SKM-1 treated with dmso at 0.1 percent for 144 hours (cell line): ENCODE measurements at regions not wholly inside any gene's neighbourhood (a gene's known extent, or its start where the extent isn't known, plus 50 kb on each side); places are given as distances from the start of the nearest gene placed in this dataset.
"Not testable (repeated sequence)": the region's sequence is repeated elsewhere in the genome, so short reads cannot be mapped to it uniquely, and the experiment has no call there.

ENCODE experiments used
- DNase-seq: peaks from one replicate; lab custom pipeline; 2025; ENCODE audit not compliant: unreplicated experiment; lab: John Stamatoyannopoulos, UW

DNA sequence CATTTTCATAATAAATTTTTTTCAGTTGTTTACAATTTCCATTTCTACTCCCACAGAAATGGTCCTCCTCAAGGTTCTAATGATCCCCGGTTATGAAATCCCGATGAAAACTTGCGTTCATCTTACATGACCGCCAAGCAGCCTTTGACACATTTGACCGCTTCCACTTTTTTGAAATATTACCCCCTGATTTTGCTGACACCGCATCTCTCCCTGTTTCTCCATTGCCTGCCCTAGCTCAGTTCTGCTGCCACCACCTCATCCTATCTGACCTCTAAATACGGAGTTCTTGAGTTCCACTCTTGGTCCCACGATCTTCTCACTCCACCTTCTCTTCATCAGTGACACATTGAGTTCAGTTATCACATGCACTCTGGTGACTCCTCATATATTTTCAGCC lies 74.1 kb downstream of the SLC35B3 start:
- DNase-seq = no peak

DNA sequence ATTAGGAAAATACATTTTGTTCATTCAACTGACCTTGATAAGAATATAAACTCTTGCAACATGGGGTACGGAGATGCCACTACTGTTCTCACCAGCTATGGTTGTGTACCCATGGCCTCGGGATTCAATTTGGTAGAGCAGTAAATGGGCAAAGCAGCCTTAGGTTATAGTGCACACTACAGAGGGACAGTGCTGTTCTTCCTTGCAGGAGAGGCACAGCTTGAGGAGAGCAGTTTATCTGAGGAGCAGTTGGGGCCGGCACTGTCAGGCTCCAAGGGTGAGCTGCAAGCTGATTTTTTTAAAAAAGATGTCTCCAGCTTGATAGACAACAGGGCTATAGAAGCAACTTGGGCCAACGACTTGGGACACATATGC lies 82.4 kb downstream of the SLC35B3 start:
- no peak for DNase-seq

DNA sequence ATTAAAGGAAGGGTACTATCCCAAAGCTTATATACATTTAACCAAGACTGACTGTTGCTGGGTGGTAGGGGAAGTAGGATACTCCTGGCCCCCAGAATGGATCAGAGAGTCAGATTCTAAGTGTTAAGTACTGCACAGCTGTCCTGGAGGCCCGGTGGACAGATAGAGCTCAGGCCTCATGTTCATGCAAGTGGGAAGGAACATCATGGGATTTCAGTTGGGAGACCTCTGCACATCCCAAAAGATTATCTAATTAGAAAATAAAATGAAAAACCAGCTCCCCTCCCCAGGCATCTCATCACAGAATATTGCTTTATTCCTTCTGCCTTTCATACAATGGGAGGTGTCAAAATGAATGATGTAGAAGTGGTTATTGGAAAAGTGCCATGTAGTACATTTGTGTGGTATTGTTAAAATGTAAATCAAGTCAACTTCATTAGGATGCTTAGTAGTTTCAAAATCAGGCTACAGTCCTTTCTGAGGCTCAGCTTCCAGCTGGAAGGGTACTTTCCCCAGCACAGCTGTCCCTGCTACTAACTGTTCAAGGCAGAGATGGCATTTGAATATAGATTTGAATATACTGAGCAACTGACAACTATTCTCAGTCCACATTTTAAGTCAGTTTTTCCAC lies 82.9 kb downstream of the SLC35B3 start:
- no peak for DNase-seq

DNA sequence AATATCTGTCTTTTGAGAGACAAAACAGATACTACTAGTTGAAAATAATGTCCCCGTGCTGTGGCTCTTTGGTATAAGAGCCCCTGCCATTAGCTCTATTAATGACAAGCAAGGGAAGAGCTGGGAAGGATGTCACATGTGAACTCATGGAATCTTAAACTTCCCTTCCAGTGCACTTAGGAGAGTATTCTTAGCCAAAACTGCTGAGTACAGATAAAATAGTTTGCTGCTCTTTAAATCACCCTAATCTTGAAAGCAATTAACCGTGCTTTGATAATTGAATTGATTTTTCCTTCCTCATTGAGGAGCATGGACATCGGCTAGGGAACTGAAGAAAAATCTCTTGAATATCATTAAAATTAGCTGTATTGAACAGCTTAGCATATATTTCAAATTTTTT lies 91.7 kb downstream of the SLC35B3 start:
- no peak for DNase-seq

DNA sequence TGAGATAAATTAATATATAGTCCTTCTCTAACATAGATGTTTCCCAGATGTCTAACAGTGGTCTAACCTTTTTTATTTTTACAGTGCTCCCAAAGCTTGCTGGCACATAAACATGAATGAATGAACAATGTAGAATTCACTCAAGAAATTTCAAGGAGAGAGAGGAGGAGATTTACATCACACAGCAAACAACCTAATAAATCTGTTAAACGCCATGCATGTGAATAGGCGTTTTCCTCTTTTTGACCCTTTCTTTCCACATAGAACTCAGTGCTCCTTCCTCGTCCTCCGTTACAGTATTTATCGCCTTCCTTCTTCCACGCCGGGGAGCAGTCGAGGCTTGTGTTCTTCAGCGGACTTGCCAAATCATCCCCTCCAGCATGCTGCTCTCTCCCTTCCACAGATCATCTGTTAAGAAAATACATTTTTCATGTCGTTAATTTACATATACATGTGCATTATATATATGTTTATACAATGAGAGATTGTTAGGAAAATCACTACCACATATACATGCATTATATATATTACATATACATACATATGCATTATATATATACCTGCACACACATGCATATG lies 93.0 kb downstream of the SLC35B3 start:
- no peak for DNase-seq

DNA sequence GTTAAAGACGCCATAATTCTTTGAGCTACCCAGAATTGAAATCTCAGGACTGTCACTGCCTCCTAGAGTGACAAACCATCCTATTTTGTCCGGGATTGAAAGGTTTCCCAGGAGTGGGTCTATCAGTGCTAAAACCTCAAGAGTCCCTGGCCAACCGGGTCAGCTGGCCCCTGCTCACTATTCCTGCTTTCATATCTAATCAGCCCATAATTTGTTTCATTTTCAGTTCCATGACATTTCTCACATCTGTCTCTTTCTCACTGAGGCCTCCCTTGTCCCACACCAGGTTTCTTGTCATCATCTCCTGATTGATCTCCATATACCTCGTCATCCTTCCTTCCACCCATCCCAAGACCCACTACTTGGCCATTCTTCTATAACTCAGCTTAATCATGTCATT lies 98.2 kb downstream of the SLC35B3 start:
- DNase-seq = no peak

DNA sequence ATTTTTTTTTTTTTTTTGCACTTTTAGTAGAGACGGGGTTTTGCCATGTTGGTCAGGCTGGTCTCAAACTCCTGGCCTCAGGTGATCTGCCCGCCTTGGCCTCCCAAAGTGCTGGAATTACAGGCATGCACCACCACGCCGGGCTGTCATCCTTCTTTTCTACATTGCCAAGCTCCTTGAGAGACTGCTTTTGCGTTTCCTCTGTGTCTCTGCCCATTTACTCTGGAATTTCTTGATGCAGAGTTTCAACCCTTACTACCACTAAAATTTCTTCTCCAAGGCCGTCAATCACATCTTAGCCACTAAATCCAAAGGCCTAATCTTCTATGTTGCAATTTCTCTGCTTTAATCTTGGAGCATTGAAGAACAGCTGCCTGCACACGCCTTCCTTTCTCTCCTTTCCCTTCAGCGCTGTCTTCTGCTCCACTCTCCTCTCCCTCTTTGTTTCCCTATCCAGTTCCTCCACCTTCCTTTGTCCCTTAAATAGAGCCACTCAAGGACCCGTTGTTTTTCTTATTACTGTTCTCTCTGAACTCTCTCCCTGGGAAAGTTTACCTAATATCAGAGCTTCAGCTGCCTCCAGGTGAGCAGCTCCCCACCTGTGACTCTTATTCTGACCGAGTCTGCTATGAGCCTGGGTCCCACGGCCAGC lies 98.8 kb downstream of the SLC35B3 start:
- DNase-seq = no peak

DNA sequence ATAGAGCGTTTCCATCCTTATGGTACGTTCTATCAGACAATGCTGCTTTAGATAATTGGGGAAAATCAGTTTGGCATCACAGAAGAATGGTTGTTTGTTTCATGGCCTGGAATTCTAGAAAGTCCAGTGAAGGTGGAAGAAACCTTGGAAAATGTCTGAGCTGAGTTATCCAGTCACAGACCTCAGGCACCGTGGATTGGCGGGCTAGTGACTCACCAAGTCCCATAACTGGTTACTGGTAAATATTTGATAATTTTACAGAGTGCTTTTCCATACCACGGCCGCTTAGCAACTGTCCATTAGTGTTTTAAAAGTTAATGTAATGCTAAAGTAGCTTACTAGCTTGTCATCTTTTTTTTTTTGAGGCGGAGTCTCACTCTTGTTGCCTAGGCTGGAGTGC lies 99.4 kb downstream of the SLC35B3 start:
- no peak for DNase-seq

DNA sequence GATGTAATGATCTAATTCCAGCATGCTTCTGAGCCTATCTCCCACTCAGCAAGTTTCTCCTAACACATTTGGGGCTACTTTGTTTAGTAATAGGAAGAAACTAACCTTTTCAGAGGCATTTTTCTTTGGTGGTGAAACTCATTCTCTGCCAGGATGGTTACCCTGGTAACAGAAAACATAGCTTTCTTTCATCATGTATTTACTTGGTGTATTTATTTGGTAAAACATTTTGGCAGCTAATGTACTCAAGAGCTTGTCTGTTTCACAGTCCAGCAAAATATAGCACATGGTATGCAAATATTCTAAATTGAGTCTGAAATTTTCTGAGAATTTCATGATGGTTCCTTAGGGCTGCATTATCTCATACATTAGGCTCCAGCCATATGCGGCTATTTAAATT lies 100.0 kb downstream of the SLC35B3 start:
- no peak for DNase-seq

DNA sequence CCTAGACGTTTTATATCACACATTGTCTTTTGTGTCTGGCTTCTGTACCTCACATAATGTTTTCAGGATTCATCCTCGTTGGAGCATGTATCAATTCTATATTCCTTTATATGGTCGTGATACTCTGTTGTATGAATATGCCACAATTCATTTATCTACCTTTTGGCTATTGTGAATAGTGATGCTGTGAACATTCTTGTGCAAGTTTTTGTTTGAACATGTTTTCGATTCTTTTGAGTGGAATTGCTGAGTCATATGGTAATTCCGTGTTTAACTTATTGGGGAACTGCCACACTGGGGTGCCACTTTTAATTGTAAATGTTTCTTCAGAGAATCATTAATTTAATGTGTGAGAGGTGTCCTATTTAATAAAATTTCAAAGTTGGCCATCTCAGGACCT lies 101.2 kb downstream of the SLC35B3 start:
- no peak for DNase-seq

DNA sequence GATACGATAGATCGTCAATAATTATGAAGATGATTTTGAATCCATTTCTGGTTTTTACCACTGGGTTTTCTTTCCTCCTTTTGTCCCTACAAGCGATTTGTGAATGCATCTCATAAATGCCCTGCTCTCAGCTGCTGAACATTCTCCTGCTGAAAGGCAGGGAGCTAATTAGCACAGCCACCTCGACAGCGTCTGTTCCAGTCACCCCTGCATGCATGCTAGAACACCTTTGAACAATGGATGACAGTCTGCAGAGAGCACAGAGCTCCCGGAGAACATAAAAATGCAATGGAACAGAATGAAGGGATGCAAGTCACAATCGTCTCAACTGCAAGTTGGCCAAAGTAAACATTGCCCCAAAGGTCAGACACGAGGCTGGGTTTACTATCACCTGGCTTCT lies 105.8 kb downstream of the SLC35B3 start:
- no peak for DNase-seq

DNA sequence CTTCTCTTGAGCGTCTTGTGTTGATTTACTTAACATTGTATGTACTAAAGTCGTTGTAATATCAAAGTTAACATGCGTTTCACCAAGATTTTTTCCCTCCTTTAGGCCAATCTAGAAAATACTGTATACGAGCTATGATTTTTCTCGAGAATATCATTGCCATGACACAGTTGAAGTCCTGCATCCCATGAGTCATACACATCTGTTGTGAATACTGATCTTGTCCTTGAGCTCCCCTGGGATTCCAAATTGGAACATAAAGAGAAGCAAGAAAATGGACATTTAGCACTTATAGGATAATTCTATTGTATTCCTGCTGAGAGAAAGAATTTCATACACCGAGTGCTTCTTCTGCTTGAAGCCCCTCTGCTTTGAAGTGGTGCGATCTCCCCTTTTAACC lies 109.6 kb downstream of the SLC35B3 start:
- DNase-seq = no peak

DNA sequence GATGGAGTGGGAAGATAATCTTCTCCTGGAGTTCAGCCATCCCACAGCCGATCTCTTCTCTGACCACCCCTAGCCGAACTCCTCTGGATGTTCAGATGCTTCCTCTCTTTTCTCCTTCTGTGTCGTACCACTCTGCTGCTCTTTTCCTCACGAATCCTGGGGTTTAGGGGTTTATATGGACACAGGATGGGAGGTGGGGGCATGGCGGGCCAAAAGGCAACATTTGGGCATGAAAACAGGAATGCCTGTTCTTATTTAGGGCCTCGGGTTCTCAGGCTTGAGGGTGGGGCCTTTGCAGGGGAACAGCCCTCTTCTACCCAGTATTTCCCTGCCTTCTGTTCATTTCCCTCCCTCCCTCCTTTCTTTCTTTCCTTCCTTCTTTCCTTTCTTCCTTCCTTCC lies 112.7 kb downstream of the SLC35B3 start:
- DNase-seq = no peak

DNA sequence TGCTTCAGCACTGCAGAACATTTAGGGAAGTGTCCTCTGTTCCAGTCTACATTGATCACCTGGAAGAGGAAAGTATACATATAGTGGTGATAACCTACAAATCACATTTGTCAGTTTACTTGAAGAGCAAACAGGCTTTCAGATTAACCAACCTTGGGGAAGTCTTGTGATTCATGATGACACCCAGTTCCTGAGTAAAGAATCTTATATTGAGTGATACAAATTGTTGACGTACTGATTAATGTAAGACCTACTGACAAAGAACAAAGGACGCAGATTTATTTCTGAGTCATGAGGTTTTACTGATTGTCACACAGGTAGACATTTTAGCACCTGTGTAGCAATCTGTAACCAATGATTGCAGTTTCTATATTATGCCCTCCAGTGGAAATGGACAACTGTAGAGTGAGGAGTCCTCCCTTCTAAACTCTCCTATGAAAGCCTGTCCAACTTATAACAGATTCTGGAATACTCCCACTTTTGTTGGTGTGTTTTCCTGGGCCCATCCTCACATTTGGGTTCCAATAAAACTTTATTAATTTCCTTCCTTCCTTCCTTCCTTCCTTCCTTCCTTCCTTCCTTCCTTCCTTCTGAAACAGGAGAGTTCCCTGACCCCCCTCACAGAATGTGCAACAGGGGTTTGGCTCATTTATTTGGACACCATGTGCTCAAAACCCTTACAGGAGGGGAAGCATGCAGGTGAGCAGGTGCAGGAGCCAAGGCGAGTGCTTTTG lies 113.5 kb downstream of the SLC35B3 start:
- no peak for DNase-seq

DNA sequence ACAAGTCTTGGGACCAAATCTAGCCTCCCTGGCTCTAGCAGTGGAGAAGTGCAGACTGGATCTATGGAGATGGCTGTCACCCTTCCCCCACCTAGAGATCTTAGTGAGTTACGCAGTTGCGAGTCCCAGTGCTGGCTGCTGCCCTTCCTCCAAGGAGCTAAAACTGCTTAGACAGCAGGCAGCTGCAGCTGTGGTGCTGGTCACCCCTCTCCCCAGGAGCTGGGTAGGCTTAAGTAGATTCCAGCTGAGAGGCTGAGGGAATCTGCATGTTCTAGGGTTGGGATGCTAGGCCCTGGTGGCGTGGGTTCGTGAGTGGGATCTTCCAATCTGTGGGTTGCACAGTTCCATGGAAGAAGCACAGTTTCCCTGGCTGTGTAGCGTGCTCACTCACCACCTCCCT lies 120.2 kb downstream of the SLC35B3 start:
- no peak for DNase-seq

DNA sequence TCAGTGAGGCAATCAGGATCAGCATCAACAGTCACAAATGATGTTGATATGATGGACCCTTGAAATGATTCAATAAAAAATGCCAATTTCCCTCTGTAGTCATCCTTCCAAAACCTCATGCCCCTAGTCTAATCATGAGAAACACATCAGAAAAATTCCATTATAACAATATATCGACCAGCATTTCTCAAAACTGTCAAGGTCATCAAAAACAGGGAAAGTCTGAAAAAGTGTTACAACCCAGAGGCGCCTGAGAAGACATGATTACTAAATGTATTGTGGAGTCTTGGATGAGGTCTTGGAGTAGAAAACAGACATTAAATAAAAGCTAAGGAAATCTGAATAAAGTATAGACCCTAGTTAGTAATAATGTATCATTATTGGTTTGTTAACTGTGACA lies 133.8 kb downstream of the SLC35B3 start:
- no peak for DNase-seq

DNA sequence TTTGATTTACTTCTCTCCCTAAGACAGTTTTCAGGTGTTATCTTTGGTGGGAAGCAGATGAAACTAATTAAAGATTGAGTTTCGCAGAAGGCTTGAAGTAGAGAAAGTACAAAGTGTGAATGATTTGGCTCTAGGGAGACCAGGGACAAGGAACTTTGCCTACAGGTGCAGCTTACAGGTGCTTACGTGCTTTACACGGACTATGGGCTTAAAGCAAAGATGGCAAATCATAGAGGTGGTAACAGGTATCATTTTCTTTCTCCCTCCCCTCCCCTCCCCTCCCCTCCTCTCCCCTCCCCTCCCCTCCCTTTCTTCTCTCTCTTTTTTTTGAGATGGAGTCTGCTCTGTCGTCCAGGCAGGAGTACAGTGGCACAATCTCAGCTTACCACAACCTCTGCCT lies 136.3 kb downstream of the SLC35B3 start:
- DNase-seq = no peak

DNA sequence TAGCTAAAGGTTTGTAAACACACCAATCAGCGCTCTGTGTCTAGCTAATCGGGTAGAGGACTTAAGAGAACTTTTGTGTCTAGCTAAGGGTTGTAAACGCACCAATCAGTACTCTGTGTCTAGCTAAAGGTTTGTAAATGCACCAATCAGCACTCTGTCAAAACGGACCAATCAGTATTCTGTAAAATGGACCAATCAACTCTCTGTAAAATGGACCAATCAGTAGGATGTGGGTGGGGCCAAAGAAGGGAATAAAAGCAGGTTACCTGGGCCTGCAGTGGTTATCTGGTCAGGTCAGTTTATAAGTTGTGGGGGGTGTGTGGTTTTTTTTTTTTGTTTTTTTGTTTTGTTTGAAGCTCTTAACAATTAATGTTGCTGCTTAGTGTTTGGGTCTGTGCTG lies 152.4 kb downstream of the SLC35B3 start:
- DNase-seq = not testable (repeated sequence)

DNA sequence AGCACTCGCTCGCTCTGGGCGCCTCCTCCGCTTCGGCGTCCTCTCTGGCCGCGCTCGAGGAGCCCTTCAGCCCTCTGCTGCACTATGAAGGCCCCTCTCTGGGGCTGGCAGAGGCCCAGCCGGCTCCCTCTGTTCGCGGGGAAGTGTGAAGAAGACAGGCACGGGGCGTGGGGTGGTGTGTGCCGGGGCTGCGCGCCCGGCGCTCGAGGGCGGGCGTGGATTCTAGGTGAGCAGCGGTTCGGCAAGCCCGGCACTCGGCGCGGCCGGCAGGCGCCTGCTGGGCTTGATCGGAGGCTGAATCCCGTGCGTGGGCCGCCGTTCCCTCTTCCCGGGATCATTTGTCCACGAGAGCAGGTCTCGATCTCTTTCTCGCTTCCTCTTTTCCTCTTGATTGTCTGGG lies 153.0 kb downstream of the SLC35B3 start:
- DNase-seq = no peak

DNA sequence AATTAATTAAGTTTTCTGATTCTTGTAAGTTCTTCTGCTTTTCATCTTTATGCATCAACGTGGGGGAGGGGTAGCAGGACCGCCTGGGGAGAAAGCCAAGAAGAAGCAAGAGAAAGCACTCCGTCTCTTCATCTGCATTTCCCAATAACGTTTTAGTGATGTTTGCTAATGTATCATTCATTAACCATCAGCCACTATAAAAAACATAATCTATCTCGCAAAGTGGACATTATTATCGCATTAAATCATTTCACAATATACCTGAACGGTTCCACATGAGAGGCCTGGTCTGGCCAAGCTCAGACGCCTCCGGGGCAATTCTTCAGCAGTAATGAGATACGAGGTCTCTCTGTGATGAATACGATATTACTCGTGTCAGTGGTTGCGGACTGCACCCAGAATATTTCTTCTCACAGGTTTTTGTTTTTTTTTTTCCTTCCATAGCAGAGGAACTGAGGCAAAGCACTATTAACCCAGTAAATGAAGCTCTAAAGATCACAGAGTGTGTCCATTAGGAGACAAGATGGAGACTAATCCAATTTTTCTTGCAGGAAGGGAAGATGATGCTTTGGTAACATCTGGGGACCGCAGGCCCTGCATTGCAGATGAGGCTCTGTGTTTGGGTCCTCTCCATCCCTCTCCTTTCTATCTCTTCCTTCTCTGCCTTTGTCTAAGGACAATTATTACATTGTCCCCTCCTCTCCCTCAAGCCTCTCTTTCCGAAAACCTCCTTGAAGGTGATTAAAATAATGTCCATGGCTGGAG lies 156.1 kb downstream of the SLC35B3 start:
- no peak for DNase-seq

DNA sequence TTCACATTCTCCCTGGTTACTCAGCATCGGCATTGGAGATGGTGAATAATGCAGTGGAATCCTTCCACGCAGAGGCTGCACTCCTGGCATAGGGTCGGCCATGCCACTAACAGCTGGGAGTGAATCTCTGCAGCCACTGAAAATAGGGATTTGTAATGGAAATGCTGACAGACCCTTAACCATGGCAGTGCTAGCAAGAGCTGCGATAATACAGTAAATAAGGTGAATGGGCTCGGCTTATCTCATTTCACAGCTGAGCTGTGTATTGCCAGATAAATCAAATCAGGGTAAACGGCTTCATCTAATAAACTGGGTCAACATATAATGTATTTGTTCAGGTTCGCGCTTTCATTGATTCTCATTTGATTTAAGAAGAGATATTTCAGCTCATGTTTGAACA lies 156.8 kb downstream of the SLC35B3 start:
- no peak for DNase-seq

DNA sequence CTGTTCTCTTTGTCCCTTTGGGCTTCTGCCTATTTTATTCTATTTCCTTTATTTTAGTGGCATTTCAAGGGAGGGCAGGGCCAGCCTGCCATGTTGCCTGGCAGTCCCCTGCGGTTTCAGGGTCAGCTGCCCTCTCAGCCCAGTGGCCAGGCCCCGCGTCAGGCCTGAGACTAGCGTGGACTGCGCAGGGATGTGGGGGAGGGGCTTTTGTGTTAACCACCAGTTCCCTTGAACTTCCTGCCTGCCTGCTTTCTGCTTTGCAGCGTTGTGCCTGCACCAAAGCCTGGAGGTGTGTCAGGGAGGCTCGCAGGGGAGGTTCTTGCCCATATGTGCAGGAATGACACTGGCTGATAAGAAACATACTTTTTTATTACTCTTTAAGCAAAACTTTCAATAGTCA lies 157.6 kb downstream of the SLC35B3 start:
- no peak for DNase-seq
